K562 (cell line): ENCODE measurements at regions not wholly inside any gene's neighbourhood (a gene's known extent, or its start where the extent isn't known, plus 50 kb on each side); places are given as distances from the start of the nearest gene placed in this dataset.

Experiments used
- ATAC-seq: fragments of 200-7000 bp; cut with Tn5 transposase; 3 replicates; pipeline ENCODE4 v1.9.1; 2020; ENCODE audit warnings: moderate library complexity
- BruUV-seq: library from RNA; stranded (reverse); fragments of 400-500 nt; replicated peaks from 2 replicates; lab custom pipeline; 2021; lab: Mats Ljungman, UMichigan
- CTCF ChIA-PET: fragments of 300-600 bp; formaldehyde crosslinking; extraction: SDS; loops from one replicate; lab custom pipeline; 2021; ENCODE audit warnings: low intra/inter-chr PET ratio; lab: Yijun Ruan, JAX
- POLR2A ChIA-PET: fragments of 300-600, 350-650 bp; sonication (Branson Sonifier 250); formaldehyde crosslinking; extraction: SDS; loops from one replicate; lab custom pipeline; 2021; ENCODE audit warnings: antibody characterized with exemption, inconsistent platforms; lab: Yijun Ruan, JAX
- DNase-seq, 4 experiments: peaks; one replicate each; pipeline versions ENCODE4 v3.0.0 to v3.0.0-alpha.2; 2011 to 2018; ENCODE audit warnings: low spot score in 3 of 4, mixed read lengths in 3 of 4; ENCODE audit errors: extremely low read depth in 1 of 4
- FAIRE-seq: peaks from 2 replicates; lab custom pipeline; 2011; peaks lifted over from hg19 to GRCh38; lab: Jason Lieb, UNC
- H2AFZ ChIP-seq: 2 replicates; pipeline ENCODE4 v1.6.0; 2011; ENCODE audit warnings: low read depth, low read length, control low read depth, inconsistent platforms
- H3K27ac ChIP-seq: fragments of 200-600 bp; 3 replicates; pipeline ENCODE4 v1.8.0; 2011; ENCODE audit warnings: low read depth, mild to moderate bottlenecking, control low read depth, inconsistent platforms, low read length, moderate library complexity, mixed read lengths; ENCODE audit errors: extremely low read depth
- H3K27me3 ChIP-seq, 2 experiments: fragments of 300-600 bp in 1 of 2; 2 replicates in 1 of 2; 3 replicates in 1 of 2; pipeline versions ENCODE4 v1.6.0 to v1.8.0; 2011; ENCODE audit warnings: inconsistent platforms in 2 of 2, low read length in 2 of 2, mild to moderate bottlenecking in 1 of 2, mixed read lengths in 1 of 2, moderate library complexity in 1 of 2; ENCODE audit not compliant: control insufficient read depth in 2 of 2, insufficient read depth in 2 of 2
- H3K36me3 ChIP-seq: fragments of 300-600 bp; 3 replicates; pipeline ENCODE4 v1.8.0; 2011; ENCODE audit warnings: mild to moderate bottlenecking, low read length, inconsistent platforms; ENCODE audit not compliant: control insufficient read depth, insufficient read depth
- H3K4me1 ChIP-seq, 2 experiments: fragments of 200-600 bp in 1 of 2; replicated peaks in 1 of 2; 2 replicates in 1 of 2; 3 replicates in 1 of 2; pipeline versions ENCODE4 v1.5.1 to v1.8.0; 2011; ENCODE audit warnings: inconsistent platforms in 2 of 2, low read length in 2 of 2, mild to moderate bottlenecking in 1 of 2, mixed read lengths in 1 of 2, moderate library complexity in 1 of 2; ENCODE audit not compliant: control insufficient read depth in 2 of 2, insufficient read depth in 2 of 2
- H3K4me2 ChIP-seq: 2 replicates; pipeline ENCODE4 v1.6.1; 2011; ENCODE audit warnings: low read length, control low read depth, inconsistent platforms, mixed read lengths; ENCODE audit not compliant: insufficient read depth
- H3K4me3 ChIP-seq: fragments of 200-600 bp; sonication (generic), shearing (Covaris generic); 2 replicates; pipeline ENCODE4 v1.5.1; 2016; ENCODE audit warnings: control low read depth, inconsistent platforms
- H3K79me2 ChIP-seq: fragments of 200-600 bp; 3 replicates; pipeline ENCODE4 v1.8.0; 2011; ENCODE audit warnings: low read length, inconsistent platforms; ENCODE audit not compliant: control insufficient read depth, insufficient read depth
- H3K9ac ChIP-seq, 2 experiments: 2 replicates each; pipeline versions ENCODE4 v1.6.0 to v1.6.1; 2011; ENCODE audit warnings: low read depth in 2 of 2, low read length in 2 of 2, control low read depth in 1 of 2, inconsistent platforms in 1 of 2, mild to moderate bottlenecking in 1 of 2, mixed read lengths in 1 of 2; ENCODE audit not compliant: insufficient read depth in 1 of 2
- H3K9me1 ChIP-seq: one replicate; pipeline ENCODE4 v1.6.0; 2011; ENCODE audit warnings: inconsistent platforms, mild to moderate bottlenecking, low read length, moderate library complexity; ENCODE audit not compliant: control insufficient read depth, insufficient read depth
- H3K9me3 ChIP-seq: replicated peaks from 2 replicates; pipeline ENCODE4 v1.5.1; 2011; ENCODE audit warnings: low read depth, low read length, inconsistent platforms; ENCODE audit not compliant: control insufficient read depth, insufficient read depth
- H4K20me1 ChIP-seq: replicated peaks from 2 replicates; pipeline ENCODE4 v1.6.1; 2011; ENCODE audit warnings: low read length, inconsistent platforms, mixed read lengths; ENCODE audit not compliant: control insufficient read depth, insufficient read depth
- FOXO4 ChIP-seq: fragments of 450-650 bp; formaldehyde crosslinking; IDR thresholded peaks from 2 replicates; pipeline ENCODE4 v1.4.0; 2020; ENCODE audit warnings: mild to moderate bottlenecking, moderate library complexity
- HNRNPLL ChIP-seq: fragments of 200-400 bp; formaldehyde crosslinking; IDR thresholded peaks from 2 replicates; pipeline ENCODE4 v1.6.1; 2017; ENCODE audit warnings: low read length, low read depth, mild to moderate bottlenecking; ENCODE audit not compliant: poor library complexity, severe bottlenecking
- MBD1 ChIP-seq: fragments of 250-450 bp; sonication (Bioruptor Pico); IDR thresholded peaks from 2 replicates; pipeline ENCODE4 v1.8.0; 2022; ENCODE audit warnings: inconsistent platforms
- MBD2 ChIP-seq: sonication (generic); IDR thresholded peaks from 2 replicates; pipeline ENCODE4 v1.6.1; 2016; ENCODE audit warnings: low read depth, borderline replicate concordance
- SFPQ ChIP-seq: fragments of 200-400 bp; formaldehyde crosslinking; IDR thresholded peaks from 2 replicates; pipeline ENCODE4 v1.6.1; 2017; ENCODE audit warnings: mild to moderate bottlenecking, low read depth, low read length, moderate library complexity
- U2AF1 ChIP-seq: fragments of 200-400 bp; formaldehyde crosslinking; optimal IDR thresholded peaks from 2 replicates; pipeline ENCODE3; 2017; ENCODE audit warnings: mild to moderate bottlenecking, low read depth, low read length, moderate library complexity
- ZKSCAN8 ChIP-seq: fragments of 200-800 bp; sonication (Bioruptor generic); IDR thresholded peaks from 2 replicates; pipeline ENCODE4 v1.6.1; 2016; ENCODE audit warnings: missing genetic modification characterization, missing compliant biosample characterization
- ZNF143 ChIP-seq: sonication (generic); formaldehyde crosslinking; IDR thresholded peaks from 2 replicates; pipeline ENCODE4 v1.9.0; 2022; ENCODE audit warnings: mild to moderate bottlenecking, missing genetic modification reagents
- ZNF347 ChIP-seq: fragments of 450-650 bp; formaldehyde crosslinking; IDR thresholded peaks from 2 replicates; pipeline ENCODE4 v1.4.0; 2020; ENCODE audit warnings: low read depth, mild to moderate bottlenecking, moderate library complexity
- ZNF445 ChIP-seq: fragments of 250-450 bp; sonication (Bioruptor Pico); IDR thresholded peaks from 2 replicates; pipeline ENCODE4 v1.4.0; 2020; ENCODE audit warnings: low read depth, mild to moderate bottlenecking, moderate library complexity
- WGBS: fragments of 100-300 bp; shearing (Covaris generic); methylation state at CpG from one replicate; pipeline ENCODE4 v1.1.6; 2016; ENCODE audit warnings: low coverage, mixed read lengths; ENCODE audit not compliant: insufficient coverage; ENCODE audit errors: missing lambda C conversion rate; 5-methylcytosine and 5-hydroxymethylcytosine counted together
- in situ Hi-C: fragments of 300-500 bp; cut with MboI; formaldehyde crosslinking; loops from 4 replicates; pipeline ENCODE4 v1.15.0; 2018; ENCODE audit warnings: inconsistent platforms, mixed read lengths
- intact Hi-C: fragments of 100-400 bp; cut with micrococcal nuclease; formaldehyde crosslinking; loops from 2 replicates; pipeline ENCODE4 v1.14.2; 2022

- TF ChIP-seq HNRNPLL (no peak), MBD2 (no peak), ZNF347 (CRISPR knock-in tag) (no peak), SFPQ (no peak), MBD1 (no peak), U2AF1 (no peak), ZKSCAN8 (CRISPR knock-in tag) (no peak)
Measured at GRCh38 chr9:105978826-105979225, 284.5 kb downstream of the TMEM38B start (continued).

- ChIA-PET POLR2A (no interaction called here), CTCF (no interaction called here)
- ATAC-seq = no peak
- no peak for FAIRE-seq
- H3K9me1 ChIP-seq = no peaks in the 10 kb centered on the region
- H3K4me1 ChIP-seq = no peaks in the 10 kb centered on the region
- no peaks in the 10 kb centered on the region for H3K9me3 ChIP-seq
- no peak overlapping the region for H3K27ac ChIP-seq
- no peak overlapping the region for H2AFZ ChIP-seq
- no peaks in the 10 kb centered on the region for H3K79me2 ChIP-seq
- no peak overlapping the region for H3K4me3 ChIP-seq
- no peak overlapping the region for H3K4me2 ChIP-seq
- no peaks in the 10 kb centered on the region for H3K36me3 ChIP-seq
- H3K9ac ChIP-seq = no peak overlapping the region
- no peaks in the 10 kb centered on the region for H4K20me1 ChIP-seq
- H3K27me3 ChIP-seq = no peaks in the 10 kb centered on the region
- intact Hi-C loops (no loop called here), in situ Hi-C loops (no loop called here)
- no peak for DNase-seq
- BruUV-seq = no TSS peak
- WGBS = 4% methylated on average over 2 of the region's 2 CpGs
- TF ChIP-seq SFPQ = no peak
- TF ChIP-seq ZNF445 (CRISPR knock-in tag) = no peak
- no peak for TF ChIP-seq FOXO4 (CRISPR knock-in tag)
- TF ChIP-seq ZNF143 (CRISPR knock-in tag) = no peak
Measured at GRCh38 chr9:105979290-105979689, 284.9 kb downstream of the TMEM38B start.
